Brain microvascular endothelial cell (primary cell): ENCODE measurements at regions not wholly inside any gene's neighbourhood (a gene's known extent, or its start where the extent isn't known, plus 50 kb on each side); places are given as distances from the start of the nearest gene placed in this dataset.

Experiments
- DNase-seq: peaks from one replicate; pipeline ENCODE4 v3.0.0-alpha.2; 2020
- H3K27ac ChIP-seq: fragments of 250-450 bp; sonication (Bioruptor Pico); 2 replicates; pipeline ENCODE4 v1.5.1; 2020; ENCODE audit warnings: mild to moderate bottlenecking, moderate library complexity
- H3K27me3 ChIP-seq: fragments of 250-450 bp; sonication (Bioruptor Pico); replicated peaks from 2 replicates; pipeline ENCODE4 v1.5.1; 2020; ENCODE audit warnings: mild to moderate bottlenecking
- H3K36me3 ChIP-seq: fragments of 250-450 bp; sonication (Bioruptor Pico); replicated peaks from 2 replicates; pipeline ENCODE4 v1.5.1; 2020; ENCODE audit warnings: mild to moderate bottlenecking
- H3K4me3 ChIP-seq: 2 replicates; pipeline ENCODE4 v1.5.1; 2011; ENCODE audit warnings: low read depth, mild to moderate bottlenecking, control low read depth, low read length, moderate library complexity
- CTCF ChIP-seq: IDR thresholded peaks from 2 replicates; pipeline ENCODE4 v1.5.1; 2011; ENCODE audit warnings: low read depth, mild to moderate bottlenecking, moderate library complexity, low read length, control low read depth, inconsistent platforms; ENCODE audit errors: missing control alignments
- in situ Hi-C: cut with HindIII; loops from 2 replicates; pipeline ENCODE4 v1.10.0; 2017; ENCODE audit warnings: low sequenced_read_pairs, low pct_ligation_motif_present

- in situ Hi-C loops, result no loop called here
- Histone ChIP-seq H3K36me3 (no peaks in the 10 kb centered on the region), H3K27ac (no peak overlapping the region), H3K27me3 (no peaks in the 10 kb centered on the region), H3K4me3 (no peak overlapping the region)
- DNase-seq, result no peak
- no peak for TF ChIP-seq CTCF
These were observed 507.2 kb upstream of the AGTR1 start for GRCh38 chr3:148190441-148190990.

GRCh38 chr3:148191966-148192365 is 505.7 kb upstream of the AGTR1 start:
- DNase-seq, result no peak
- no peaks in the 10 kb centered on the region for H3K36me3 ChIP-seq
- H3K4me3 ChIP-seq, result no peak overlapping the region
- no peak overlapping the region for H3K27ac ChIP-seq
- in situ Hi-C loops, result no loop called here
- no peak for TF ChIP-seq CTCF
- H3K27me3 ChIP-seq, result no peaks in the 10 kb centered on the region

GRCh38 chr3:148197061-148197460 is 500.6 kb upstream of the AGTR1 start:
- Histone ChIP-seq H3K27ac (no peak overlapping the region), H3K27me3 (no peaks in the 10 kb centered on the region), H3K4me3 (no peak overlapping the region), H3K36me3 (no peaks in the 10 kb centered on the region)
- DNase-seq, result no peak
- in situ Hi-C loops, result no loop called here
- TF ChIP-seq CTCF, result no peak

- in situ Hi-C loops, result no loop called here
- Histone ChIP-seq H3K36me3 (no peaks in the 10 kb centered on the region), H3K27me3 (no peaks in the 10 kb centered on the region), H3K4me3 (no peak overlapping the region), H3K27ac (no peak overlapping the region)
- TF ChIP-seq CTCF, result no peak
- DNase-seq, result no peak
These were observed 495.3 kb upstream of the AGTR1 start for GRCh38 chr3:148202386-148202785.

- in situ Hi-C loops, result no loop called here
These were observed 494.2 kb upstream of the AGTR1 start for GRCh38 chr3:148203297-148204010.

More at GRCh38 chr3:148203297-148204010, 494.2 kb upstream of the AGTR1 start:
- no peak overlapping the region for H3K4me3 ChIP-seq
- H3K36me3 ChIP-seq, result no peaks in the 10 kb centered on the region
- no peak for TF ChIP-seq CTCF
- H3K27ac ChIP-seq, result no peak overlapping the region
- no peaks in the 10 kb centered on the region for H3K27me3 ChIP-seq
- peak; percentile 2 for DNase-seq
